DOHH2 (cell line): ENCODE measurements at regions not wholly inside any gene's neighbourhood (a gene's known extent, or its start where the extent isn't known, plus 50 kb on each side); places are given as distances from the start of the nearest gene placed in this dataset.
A peak's percentile ranks its signal among the peaks of the same experiment; 100 is the strongest.

Source experiments
- H3F3A ChIP-seq: fragments of 200-600 bp; sonication (generic), shearing (Covaris generic); 2 replicates; pipeline ENCODE4 v1.6.0; 2016; ENCODE audit warnings: antibody characterized with exemption, mild to moderate bottlenecking; ENCODE audit not compliant: control insufficient read depth, insufficient read depth
- H3K27ac ChIP-seq: fragments of 200-600 bp; sonication (generic); 2 replicates; pipeline ENCODE4 v1.5.1; 2014; ENCODE audit warnings: low read depth, mild to moderate bottlenecking, low read length, moderate library complexity
- H3K27me3 ChIP-seq: fragments of 200-600 bp; sonication (generic); 2 replicates; pipeline ENCODE4 v1.6.1; 2014; ENCODE audit warnings: mild to moderate bottlenecking, low read length, mixed read lengths; ENCODE audit not compliant: control insufficient read depth
- H3K36me3 ChIP-seq: fragments of 200-600 bp; sonication (generic); 2 replicates; pipeline ENCODE4 v1.6.1; 2014; ENCODE audit warnings: mild to moderate bottlenecking, low read length, moderate library complexity, mixed read lengths; ENCODE audit not compliant: control insufficient read depth
- H3K4me1 ChIP-seq: fragments of 200-600 bp; sonication (generic); 2 replicates; pipeline ENCODE4 v1.6.1; 2014; ENCODE audit warnings: mild to moderate bottlenecking, low read length, mixed read lengths; ENCODE audit not compliant: control insufficient read depth
- H3K4me2 ChIP-seq: fragments of 200-600 bp; sonication (generic); 2 replicates; pipeline ENCODE4 v1.6.0; 2014; ENCODE audit warnings: mild to moderate bottlenecking, low read length, moderate library complexity
- H3K4me3 ChIP-seq: fragments of 200-600 bp; sonication (generic); 2 replicates; pipeline ENCODE4 v1.5.1; 2014; ENCODE audit warnings: mild to moderate bottlenecking, low read length, mixed read lengths
- H3K79me2 ChIP-seq: fragments of 200-600 bp; sonication (generic); 2 replicates; pipeline ENCODE4 v1.6.1; 2014; ENCODE audit warnings: mild to moderate bottlenecking, low read length, mixed read lengths; ENCODE audit not compliant: control insufficient read depth
- H3K9me2 ChIP-seq: fragments of 200-600 bp; sonication (generic); replicated peaks from 2 replicates; pipeline ENCODE4 v1.6.1; 2014; ENCODE audit warnings: mild to moderate bottlenecking, low read length, mixed read lengths; ENCODE audit not compliant: control insufficient read depth
- H3K9me3 ChIP-seq: fragments of 200-600 bp; sonication (generic); 2 replicates; pipeline ENCODE4 v1.6.1; 2014; ENCODE audit warnings: antibody characterized with exemption, low read length, mixed read lengths; ENCODE audit not compliant: control insufficient read depth, insufficient read depth
- H4K20me1 ChIP-seq: fragments of 200-600 bp; sonication (generic); 2 replicates; pipeline ENCODE4 v1.6.0; 2014; ENCODE audit warnings: low read depth, mild to moderate bottlenecking, antibody characterized with exemption, low read length, moderate library complexity; ENCODE audit not compliant: control insufficient read depth, insufficient read depth
- EZH2phosphoT487 ChIP-seq: fragments of 200-600 bp; sonication (generic); IDR thresholded peaks from 2 replicates; pipeline ENCODE4 v1.6.1; 2017; ENCODE audit warnings: borderline replicate concordance, mild to moderate bottlenecking, antibody characterized with exemption, low read length, moderate library complexity, mixed read lengths
- TF ChIP-seq, protein P1 (sequence below): fragments of 200-600 bp; sonication (generic); IDR thresholded peaks from one replicate; pipeline ENCODE4 v1.5.1; 2014; ENCODE audit warnings: antibody characterized with exemption, mild to moderate bottlenecking, low read depth, low read length; ENCODE audit not compliant: poor library complexity, severe bottlenecking

DNA sequence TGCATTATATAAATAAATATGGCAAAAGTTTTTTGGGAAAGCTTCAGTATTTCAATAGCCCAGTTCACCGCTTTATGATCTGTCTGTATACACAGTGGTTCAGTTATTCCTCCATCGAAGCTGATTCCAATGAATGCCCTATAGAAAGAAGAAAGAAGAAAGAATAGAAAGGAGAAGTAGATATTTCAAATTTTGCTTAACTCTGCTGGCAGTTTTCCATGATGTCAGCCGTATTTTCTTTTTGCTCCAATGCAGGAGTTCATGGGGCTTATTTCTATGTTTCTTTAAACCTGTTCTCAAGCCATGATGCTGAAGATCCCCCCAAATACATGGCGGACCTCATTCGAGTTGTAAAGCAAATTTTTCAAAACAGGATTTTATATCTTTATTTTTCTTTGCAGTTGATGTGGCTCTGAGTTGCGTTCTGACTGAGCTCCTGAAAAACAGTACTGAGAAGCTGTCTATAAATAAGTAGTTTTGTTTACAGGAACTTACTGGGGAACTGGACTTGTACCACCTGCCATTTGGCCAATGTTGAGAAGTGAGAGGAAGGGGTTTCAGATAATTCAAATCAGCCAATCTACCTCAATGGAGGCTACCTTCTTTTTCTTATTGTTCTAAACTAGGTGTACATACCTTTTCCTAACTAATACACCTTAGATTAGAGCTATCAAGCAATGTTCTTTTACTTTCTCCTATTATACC is 418.5 kb upstream of the MEF2C start:
- no peaks in the 10 kb centered on the region for H3K9me2 ChIP-seq
- H3K4me2 ChIP-seq: peak overlapping the region; percentile 18
- no peaks in the 10 kb centered on the region for H3K27me3 ChIP-seq
- H3K27ac ChIP-seq: no peak overlapping the region
- no peaks in the 10 kb centered on the region for H3K36me3 ChIP-seq
- no peaks in the 10 kb centered on the region for H3K9me3 ChIP-seq
- H4K20me1 ChIP-seq: no peaks in the 10 kb centered on the region
- H3K4me3 ChIP-seq: no peak overlapping the region
- H3F3A ChIP-seq: no peaks in the 10 kb centered on the region
- H3K4me1 ChIP-seq: peaks cover 34% of the 10 kb centered on the region
- no peaks in the 10 kb centered on the region for H3K79me2 ChIP-seq
- TF ChIP-seq EZH2phosphoT487: no peak
- TF ChIP-seq, protein P1, sequence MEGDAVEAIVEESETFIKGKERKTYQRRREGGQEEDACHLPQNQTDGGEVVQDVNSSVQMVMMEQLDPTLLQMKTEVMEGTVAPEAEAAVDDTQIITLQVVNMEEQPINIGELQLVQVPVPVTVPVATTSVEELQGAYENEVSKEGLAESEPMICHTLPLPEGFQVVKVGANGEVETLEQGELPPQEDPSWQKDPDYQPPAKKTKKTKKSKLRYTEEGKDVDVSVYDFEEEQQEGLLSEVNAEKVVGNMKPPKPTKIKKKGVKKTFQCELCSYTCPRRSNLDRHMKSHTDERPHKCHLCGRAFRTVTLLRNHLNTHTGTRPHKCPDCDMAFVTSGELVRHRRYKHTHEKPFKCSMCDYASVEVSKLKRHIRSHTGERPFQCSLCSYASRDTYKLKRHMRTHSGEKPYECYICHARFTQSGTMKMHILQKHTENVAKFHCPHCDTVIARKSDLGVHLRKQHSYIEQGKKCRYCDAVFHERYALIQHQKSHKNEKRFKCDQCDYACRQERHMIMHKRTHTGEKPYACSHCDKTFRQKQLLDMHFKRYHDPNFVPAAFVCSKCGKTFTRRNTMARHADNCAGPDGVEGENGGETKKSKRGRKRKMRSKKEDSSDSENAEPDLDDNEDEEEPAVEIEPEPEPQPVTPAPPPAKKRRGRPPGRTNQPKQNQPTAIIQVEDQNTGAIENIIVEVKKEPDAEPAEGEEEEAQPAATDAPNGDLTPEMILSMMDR: no peak

DNA sequence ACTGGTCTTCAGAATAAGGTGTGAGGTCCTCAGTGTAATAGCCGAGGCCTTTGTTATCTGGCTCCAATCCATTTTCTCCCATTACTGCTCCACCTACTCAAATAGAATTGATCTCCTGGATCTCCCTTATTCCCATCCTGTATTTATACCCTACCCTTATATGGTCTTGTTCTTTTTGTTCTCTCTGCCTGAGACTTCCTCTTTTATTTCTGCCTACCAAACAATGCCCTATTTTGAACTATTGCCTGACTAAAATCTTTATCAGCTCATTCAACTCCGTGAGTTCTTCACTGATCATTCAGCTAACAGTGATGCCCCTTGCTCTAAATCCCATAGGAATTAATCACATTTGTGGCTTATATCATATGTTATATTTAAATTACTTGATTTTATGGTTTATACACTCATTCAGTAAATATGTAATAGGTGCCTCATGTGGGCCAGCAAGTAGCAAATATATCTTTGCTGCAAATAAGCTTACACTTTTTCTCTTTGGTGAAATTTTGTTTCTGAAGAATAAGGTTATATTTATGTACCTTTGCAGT is 417.5 kb upstream of the MEF2C start:
- Histone ChIP-seq H3K27me3 (no peaks in the 10 kb centered on the region), H3F3A (no peaks in the 10 kb centered on the region), H3K4me2 (no peak overlapping the region), H3K4me1 (peaks cover 30% of the 10 kb centered on the region), H3K36me3 (no peaks in the 10 kb centered on the region), H4K20me1 (no peaks in the 10 kb centered on the region), H3K27ac (no peak overlapping the region), H3K9me3 (no peaks in the 10 kb centered on the region), H3K79me2 (no peaks in the 10 kb centered on the region), H3K9me2 (no peaks in the 10 kb centered on the region), H3K4me3 (no peak overlapping the region)
- no peak for TF ChIP-seq EZH2phosphoT487
- TF ChIP-seq, protein P1: no peak

DNA sequence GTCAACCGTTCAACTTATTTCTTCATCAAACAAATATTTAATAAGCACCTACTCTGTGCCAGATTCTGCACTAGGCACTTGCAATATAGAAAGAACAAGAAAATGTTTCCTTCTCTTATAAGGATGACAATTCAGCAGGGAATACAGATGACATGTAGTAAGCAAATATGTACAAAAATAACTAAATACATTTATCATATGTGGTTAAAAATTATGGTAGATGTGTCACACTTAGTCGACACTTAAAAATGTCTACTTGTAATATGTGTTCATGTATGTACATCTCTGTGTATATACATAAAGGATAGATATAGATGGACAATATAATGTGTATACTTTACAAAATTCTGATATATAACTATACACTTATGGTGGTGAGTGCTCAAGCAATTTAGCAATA is 417.0 kb upstream of the MEF2C start:
- H3K4me2 ChIP-seq: no peak overlapping the region
- TF ChIP-seq EZH2phosphoT487: no peak
- TF ChIP-seq, protein P1: no peak

More for the DNA sequence above, 417.0 kb upstream of the MEF2C start:
- Histone ChIP-seq H3F3A (no peaks in the 10 kb centered on the region), H3K4me3 (no peak overlapping the region), H3K27me3 (no peaks in the 10 kb centered on the region), H3K9me3 (no peaks in the 10 kb centered on the region), H4K20me1 (no peaks in the 10 kb centered on the region), H3K9me2 (no peaks in the 10 kb centered on the region), H3K79me2 (no peaks in the 10 kb centered on the region), H3K36me3 (no peaks in the 10 kb centered on the region), H3K4me1 (peaks cover 30% of the 10 kb centered on the region), H3K27ac (no peak overlapping the region)
